GM23338 (cell line): ENCODE measurements at regions not wholly inside any gene's neighbourhood (a gene's known extent, or its start where the extent isn't known, plus 50 kb on each side); places are given as distances from the start of the nearest gene placed in this dataset.

Experiments used
- CREB1 ChIP-seq: fragments of 250-450 bp; sonication (Bioruptor Pico); IDR thresholded peaks from 2 replicates; pipeline ENCODE4 v1.5.0; 2020; ENCODE audit warnings: low read depth, mild to moderate bottlenecking, moderate library complexity
- CTCF ChIP-seq, 2 experiments: fragments of 200-600 bp in 1 of 2; sonication (generic) in 1 of 2; conservative IDR thresholded peaks; 2 replicates each; pipeline versions ENCODE4 v1.5.1 to v1.6.1; 2016 to 2017; ENCODE audit warnings: antibody characterized with exemption in 2 of 2, low read depth in 2 of 2, mild to moderate bottlenecking in 2 of 2, moderate library complexity in 1 of 2
- ETS1 ChIP-seq: IDR thresholded peaks from 2 replicates; pipeline ENCODE4 v1.6.1; 2016; ENCODE audit warnings: antibody characterized with exemption
- EZH2phosphoT487 ChIP-seq: fragments of 200-600 bp; sonication (generic); IDR thresholded peaks from one replicate; pipeline ENCODE4 v1.8.1; 2018; ENCODE audit warnings: antibody characterized with exemption; ENCODE audit not compliant: unreplicated experiment
- JUNB ChIP-seq: IDR thresholded peaks from one replicate; pipeline ENCODE4 v1.6.1; 2016; ENCODE audit warnings: antibody characterized with exemption; ENCODE audit not compliant: unreplicated experiment
- POLR2AphosphoS5 ChIP-seq: IDR thresholded peaks from 2 replicates; pipeline ENCODE4 v1.6.1; 2016; ENCODE audit warnings: antibody characterized with exemption, low read depth
- ZNF331 ChIP-seq: fragments of 250-450 bp; sonication (Bioruptor Pico); IDR thresholded peaks from 2 replicates; pipeline ENCODE4 v1.5.0; 2020; ENCODE audit warnings: low read depth, mild to moderate bottlenecking, moderate library complexity
- ZNF462 ChIP-seq: fragments of 250-450 bp; sonication (Bioruptor Pico); IDR thresholded peaks from 2 replicates; pipeline ENCODE4 v1.5.0; 2020; ENCODE audit warnings: mild to moderate bottlenecking, moderate library complexity

GRCh38 chr13:47843005-47843404 lies 158.1 kb downstream of the SUCLA2 start (continued):
- TF ChIP-seq ZNF462 (CRISPR knock-in tag), result no peak
- no peak for TF ChIP-seq ZNF331 (CRISPR knock-in tag)
- TF ChIP-seq JUNB, result no peak
- no peak for TF ChIP-seq ETS1
- no peak for TF ChIP-seq CTCF (conservative IDR thresholded peaks at IDR 0.05; ENCODE audit: low read depth in 2 of 2)
- no peak for TF ChIP-seq POLR2AphosphoS5
- no peak for TF ChIP-seq CREB1 (CRISPR knock-in tag)
- TF ChIP-seq EZH2phosphoT487, result no peak
